HG02763 (cell line): ENCODE measurements at regions not wholly inside any gene's neighbourhood (a gene's known extent, or its start where the extent isn't known, plus 50 kb on each side); places are given as distances from the start of the nearest gene placed in this dataset.

Experiments
- ATAC-seq: cut with Tn5 transposase; IDR thresholded peaks from one replicate; pipeline ENCODE4 v1.9.1; 2021; ENCODE audit warnings: mild to moderate bottlenecking, moderate library complexity; ENCODE audit not compliant: unreplicated experiment

DNA sequence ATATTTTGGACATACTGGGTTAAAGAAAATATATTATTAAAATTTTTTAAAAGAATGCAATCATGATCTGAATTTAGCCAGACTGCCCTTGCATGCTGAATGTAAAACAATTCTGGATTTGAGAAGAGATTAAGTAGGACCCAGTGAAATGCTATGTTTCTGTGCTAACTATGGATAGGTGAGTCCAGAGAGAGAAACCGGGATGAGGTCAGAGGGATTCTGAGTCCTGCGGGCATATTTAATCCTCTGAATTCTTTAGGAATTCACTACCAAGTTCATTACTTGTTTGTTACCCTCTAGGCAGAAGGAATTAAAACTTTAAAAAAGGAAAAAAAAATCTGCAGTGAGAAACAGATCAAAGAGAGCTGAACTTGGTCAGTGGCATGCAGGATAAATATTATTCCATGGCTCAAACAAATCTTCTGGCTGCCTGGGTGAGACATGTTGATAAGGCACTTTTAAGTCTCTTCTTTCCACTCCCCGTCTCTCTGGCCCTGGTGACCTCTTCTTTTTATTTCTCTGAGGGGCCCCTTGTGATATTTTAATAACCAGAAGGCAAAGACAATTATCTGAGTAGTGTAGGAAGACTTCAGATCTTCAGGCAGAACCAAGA lies 50.2 kb upstream of the LYZL1 start:
- no peak for ATAC-seq
